NCI-H526 (cell line): ENCODE measurements at regions not wholly inside any gene's neighbourhood (a gene's known extent, or its start where the extent isn't known, plus 50 kb on each side); places are given as distances from the start of the nearest gene placed in this dataset.

ENCODE experiments used
- DNase-seq, 2 experiments: peaks; one replicate each; lab custom pipeline; 2025; lab: John Stamatoyannopoulos, UW

GRCh38 chr16:64892835-64893785, 228.8 kb downstream of the CDH11 start:
- DNase-seq = no peak

- DNase-seq = no peak
These were observed 232.4 kb downstream of the CDH11 start for GRCh38 chr16:64889446-64889845.

- no peak for DNase-seq
These were observed 234.2 kb downstream of the CDH11 start for GRCh38 chr16:64887651-64888050.

GRCh38 chr16:64882078-64882784, 239.6 kb downstream of the CDH11 start:
- DNase-seq = no peak

- no peak for DNase-seq
These were observed 240.9 kb downstream of the CDH11 start for GRCh38 chr16:64880994-64881393.

- DNase-seq = no peak
These were observed 241.9 kb downstream of the CDH11 start for GRCh38 chr16:64880006-64880405.

- no peak for DNase-seq
These were observed 242.9 kb downstream of the CDH11 start for GRCh38 chr16:64878940-64879339.

GRCh38 chr16:64872101-64872500, 249.8 kb downstream of the CDH11 start:
- no peak for DNase-seq

GRCh38 chr16:64870859-64871258, 251.0 kb downstream of the CDH11 start:
- no peak for DNase-seq

GRCh38 chr16:64869781-64870180, 252.1 kb downstream of the CDH11 start:
- DNase-seq = no peak

GRCh38 chr16:64866021-64866420, 255.8 kb downstream of the CDH11 start:
- no peak for DNase-seq

GRCh38 chr16:64865069-64865696, 256.7 kb downstream of the CDH11 start:
- DNase-seq = no peak

- no peak for DNase-seq
These were observed 257.5 kb downstream of the CDH11 start for GRCh38 chr16:64864232-64864809.

GRCh38 chr16:64858076-64858475, 263.8 kb downstream of the CDH11 start:
- no peak for DNase-seq

- no peak for DNase-seq
These were observed 264.5 kb downstream of the CDH11 start for GRCh38 chr16:64857411-64857810.

GRCh38 chr16:64853551-64853950, 268.3 kb downstream of the CDH11 start:
- DNase-seq = no peak

- no peak for DNase-seq
These were observed 274.9 kb downstream of the CDH11 start for GRCh38 chr16:64846966-64847365.

- no peak for DNase-seq
These were observed 276.8 kb downstream of the CDH11 start for GRCh38 chr16:64845071-64845470.

- DNase-seq = no peak
These were observed 280.4 kb downstream of the CDH11 start for GRCh38 chr16:64841482-64841881.

- DNase-seq = no peak
These were observed 280.8 kb downstream of the CDH11 start for GRCh38 chr16:64841071-64841470.

GRCh38 chr16:64830653-64831052, 291.2 kb downstream of the CDH11 start:
- no peak for DNase-seq

GRCh38 chr16:64829678-64830077, 292.2 kb downstream of the CDH11 start:
- DNase-seq = no peak
